Prostate gland (tissue), 2 donors: ENCODE measurements at regions not wholly inside any gene's neighbourhood (a gene's known extent, or its start where the extent isn't known, plus 50 kb on each side); places are given as distances from the start of the nearest gene placed in this dataset.

ENCODE experiments used
- DNase-seq: peaks from one replicate; pipeline ENCODE4 v3.0.0-alpha.2; 2019; ENCODE audit warnings: low spot score
- H3K27ac ChIP-seq, 2 donors: fragments of 200-600 bp; sonication (generic); 2 replicates each; pipeline ENCODE4 v1.5.1; 2017 to 2019
- H3K27me3 ChIP-seq: fragments of 200-600 bp; sonication (generic); replicated peaks from 2 replicates; pipeline ENCODE4 v1.5.1; 2019; ENCODE audit not compliant: insufficient read depth
- H3K36me3 ChIP-seq, 2 donors: fragments of 200-600 bp; sonication (generic); 1 replicate in 1 of 2; 2 replicates in 1 of 2; pipeline versions ENCODE4 v1.5.1 to v1.8.1; 2017 to 2019
- H3K4me1 ChIP-seq: fragments of 200-600 bp; sonication (generic); replicated peaks from 2 replicates; pipeline ENCODE4 v1.5.1; 2019
- H3K4me3 ChIP-seq, 2 donors: fragments of 200-600 bp; sonication (generic); 2 replicates each; pipeline ENCODE4 v1.5.1; 2017 to 2019
- H3K9me3 ChIP-seq: fragments of 200-600 bp; sonication (generic); 2 replicates; pipeline ENCODE4 v1.5.1; 2017
- POLR2A ChIP-seq: fragments of 450-650 bp; IDR thresholded peaks from one replicate; pipeline ENCODE4 v1.6.1; 2016; ENCODE audit warnings: antibody characterized with exemption, mild to moderate bottlenecking
- POLR2AphosphoS5 ChIP-seq: sonication (generic); formaldehyde crosslinking; IDR thresholded peaks from one replicate; pipeline ENCODE4 v1.6.1; 2017; ENCODE audit warnings: antibody characterized with exemption
- WGBS: methylation state at CpG from one replicate; pipeline ENCODE4 v1.1.5; 2018; 5-methylcytosine and 5-hydroxymethylcytosine counted together
- intact Hi-C: fragments of 100-400 bp; cut with DNase I; formaldehyde crosslinking; loops from one replicate; pipeline ENCODE4 v1.14.2; 2022
- TF ChIP-seq, protein P1 (sequence below), 4 experiments: fragments of 200-600 bp in 2 of 4; fragments of 450-650 bp in 2 of 4; sonication (generic) in 2 of 4; IDR thresholded peaks; 1 replicate in 3 of 4; 2 replicates in 1 of 4; pipeline ENCODE4 v1.5.1; 2016 to 2019; ENCODE audit warnings: antibody characterized with exemption in 4 of 4, mild to moderate bottlenecking in 2 of 4, moderate library complexity in 2 of 4

DNA sequence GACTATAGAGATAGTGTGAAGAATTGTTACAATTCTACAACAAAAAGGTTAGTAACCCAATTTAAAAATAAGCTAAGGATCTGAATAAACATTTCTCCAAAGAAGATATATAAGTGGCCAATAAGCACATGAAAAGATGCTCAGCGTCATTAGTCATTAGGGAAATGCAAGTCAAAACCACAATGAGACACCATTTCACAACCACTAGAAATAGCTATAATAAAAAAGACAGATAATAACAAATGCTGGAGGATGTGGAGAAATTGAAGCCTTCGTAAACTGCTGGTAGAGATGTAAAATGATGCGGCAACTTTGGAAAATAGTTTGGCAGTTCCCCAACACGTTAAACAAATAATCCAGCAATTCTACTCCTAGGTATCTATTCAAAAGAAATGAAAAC, 366.5 kb upstream of the POU3F3 start:
- no peak overlapping the region for H3K27ac ChIP-seq
- WGBS, result 39% methylated on average over 4 of the region's 4 CpGs
- H3K9me3 ChIP-seq, result no peaks in the 10 kb centered on the region
- no peaks in the 10 kb centered on the region for H3K27me3 ChIP-seq
- TF ChIP-seq POLR2AphosphoS5 (no peak), POLR2A (no peak)
- TF ChIP-seq, protein P1, sequence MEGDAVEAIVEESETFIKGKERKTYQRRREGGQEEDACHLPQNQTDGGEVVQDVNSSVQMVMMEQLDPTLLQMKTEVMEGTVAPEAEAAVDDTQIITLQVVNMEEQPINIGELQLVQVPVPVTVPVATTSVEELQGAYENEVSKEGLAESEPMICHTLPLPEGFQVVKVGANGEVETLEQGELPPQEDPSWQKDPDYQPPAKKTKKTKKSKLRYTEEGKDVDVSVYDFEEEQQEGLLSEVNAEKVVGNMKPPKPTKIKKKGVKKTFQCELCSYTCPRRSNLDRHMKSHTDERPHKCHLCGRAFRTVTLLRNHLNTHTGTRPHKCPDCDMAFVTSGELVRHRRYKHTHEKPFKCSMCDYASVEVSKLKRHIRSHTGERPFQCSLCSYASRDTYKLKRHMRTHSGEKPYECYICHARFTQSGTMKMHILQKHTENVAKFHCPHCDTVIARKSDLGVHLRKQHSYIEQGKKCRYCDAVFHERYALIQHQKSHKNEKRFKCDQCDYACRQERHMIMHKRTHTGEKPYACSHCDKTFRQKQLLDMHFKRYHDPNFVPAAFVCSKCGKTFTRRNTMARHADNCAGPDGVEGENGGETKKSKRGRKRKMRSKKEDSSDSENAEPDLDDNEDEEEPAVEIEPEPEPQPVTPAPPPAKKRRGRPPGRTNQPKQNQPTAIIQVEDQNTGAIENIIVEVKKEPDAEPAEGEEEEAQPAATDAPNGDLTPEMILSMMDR (IDR thresholded peaks at IDR 0.05), result no peak
- H3K4me3 ChIP-seq, result no peak overlapping the region
- no peak for DNase-seq
- H3K4me1 ChIP-seq, result no peaks in the 10 kb centered on the region
- H3K36me3 ChIP-seq, result no peaks in the 10 kb centered on the region
- intact Hi-C loops, result no loop called here

DNA sequence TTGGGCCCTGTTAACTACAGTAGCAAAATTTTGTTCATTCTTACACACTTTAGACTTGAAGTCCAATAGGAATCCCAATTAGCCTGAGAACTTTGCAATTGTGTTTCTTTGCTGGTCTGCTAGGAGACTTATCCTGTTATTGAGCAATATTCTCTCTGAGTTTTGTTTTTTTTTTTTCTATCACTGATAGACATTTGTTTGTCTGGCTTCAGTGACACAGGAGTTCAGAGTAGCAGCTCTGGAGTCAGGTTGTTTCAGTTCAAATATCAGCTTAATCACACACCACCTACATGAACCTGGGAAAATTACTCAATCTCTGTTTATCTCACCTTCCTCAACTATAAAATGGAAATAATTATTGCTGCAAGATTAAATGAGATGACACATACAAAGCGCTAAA, 360.2 kb upstream of the POU3F3 start:
- H3K36me3 ChIP-seq, result no peaks in the 10 kb centered on the region
- H3K4me3 ChIP-seq, result no peak overlapping the region
- H3K27ac ChIP-seq, result no peak overlapping the region
- no peak for DNase-seq
- WGBS, result 3% methylated on average over 1 of the region's 1 CpG
- H3K4me1 ChIP-seq, result no peaks in the 10 kb centered on the region
- H3K9me3 ChIP-seq, result no peaks in the 10 kb centered on the region
- intact Hi-C loops, result no loop called here
- TF ChIP-seq POLR2AphosphoS5 (no peak), POLR2A (no peak)
- TF ChIP-seq, protein P1 (IDR thresholded peaks at IDR 0.05), result no peak
- no peaks in the 10 kb centered on the region for H3K27me3 ChIP-seq

GRCh38 chr2:104501342-104501741, 352.6 kb upstream of the POU3F3 start:
- no peaks in the 10 kb centered on the region for H3K9me3 ChIP-seq
- no peaks in the 10 kb centered on the region for H3K36me3 ChIP-seq
- TF ChIP-seq, protein P1 (IDR thresholded peaks at IDR 0.05), result no peak
- TF ChIP-seq POLR2AphosphoS5 (no peak), POLR2A (no peak)
- no peak overlapping the region for H3K27ac ChIP-seq
- no peak overlapping the region for H3K4me3 ChIP-seq
- 75% methylated on average over 6 of the region's 6 CpGs for WGBS
- intact Hi-C loops, result no loop called here
- no peak for DNase-seq
- H3K4me1 ChIP-seq, result no peaks in the 10 kb centered on the region
- no peaks in the 10 kb centered on the region for H3K27me3 ChIP-seq

GRCh38 chr2:104501929-104502328, 352.0 kb upstream of the POU3F3 start:
- H3K4me1 ChIP-seq, result no peaks in the 10 kb centered on the region
- no peak overlapping the region for H3K27ac ChIP-seq
- 79% methylated on average over 14 of the region's 14 CpGs for WGBS
- no peaks in the 10 kb centered on the region for H3K36me3 ChIP-seq
- TF ChIP-seq POLR2AphosphoS5 (no peak), POLR2A (no peak)
- TF ChIP-seq, protein P1 (IDR thresholded peaks at IDR 0.05), result no peak
- H3K9me3 ChIP-seq, result no peaks in the 10 kb centered on the region
- intact Hi-C loops, result no loop called here
- no peaks in the 10 kb centered on the region for H3K27me3 ChIP-seq
- no peak for DNase-seq
- no peak overlapping the region for H3K4me3 ChIP-seq

GRCh38 chr2:104502901-104503300, 351.0 kb upstream of the POU3F3 start:
- H3K27me3 ChIP-seq, result no peaks in the 10 kb centered on the region
- no peaks in the 10 kb centered on the region for H3K36me3 ChIP-seq
- TF ChIP-seq, protein P1 (IDR thresholded peaks at IDR 0.05), result no peak
- no peaks in the 10 kb centered on the region for H3K4me1 ChIP-seq
- H3K9me3 ChIP-seq, result no peaks in the 10 kb centered on the region
- H3K27ac ChIP-seq, result no peak overlapping the region
- WGBS, result 54% methylated on average over 7 of the region's 7 CpGs
- no peak for DNase-seq
- H3K4me3 ChIP-seq, result no peak overlapping the region
- intact Hi-C loops, result no loop called here
